A549 (cell line): ENCODE measurements at regions not wholly inside any gene's neighbourhood (a gene's known extent, or its start where the extent isn't known, plus 50 kb on each side); places are given as distances from the start of the nearest gene placed in this dataset.

Experiments
- ATAC-seq, 2 experiments: fragments of 200-7000 bp in 1 of 2; fragments of >200 bp in 1 of 2; cut with Nextera tagmentation in 1 of 2; cut with Tn5 transposase in 1 of 2; 3 replicates each; pipeline versions ENCODE4 v1.8.0 to v1.9.1; 2018 to 2020; ENCODE audit warnings: mild to moderate bottlenecking in 1 of 2, moderate library complexity in 1 of 2
- CTCF ChIA-PET: fragments of 300-600 bp; sonication (Branson Sonifier 250); formaldehyde crosslinking; extraction: SDS; loops from one replicate; lab custom pipeline; 2021; ENCODE audit warnings: antibody characterized with exemption, inconsistent platforms; lab: Yijun Ruan, JAX
- POLR2A ChIA-PET: fragments of 350-600 bp; formaldehyde crosslinking; extraction: SDS; loops from one replicate; lab custom pipeline; 2021; ENCODE audit warnings: antibody characterized with exemption, inconsistent platforms; lab: Yijun Ruan, JAX
- DNase-seq, 2 experiments: peaks; one replicate each; pipeline versions ENCODE4 v3.0.0 to v3.0.0-alpha.2; 2011 to 2016; ENCODE audit warnings: low read depth in 1 of 2, low spot score in 1 of 2
- FAIRE-seq: peaks from 2 replicates; lab custom pipeline; 2011; peaks lifted over from hg19 to GRCh38; lab: Jason Lieb, UNC
- H3K27ac ChIP-seq, 2 experiments: fragments of >200 bp; sonication (Bioruptor Twin); formaldehyde crosslinking; 3 replicates each; pipeline ENCODE4 v1.5.1; 2016 to 2017
- H3K4me1 ChIP-seq: fragments of >200 bp; sonication (Bioruptor Twin); formaldehyde crosslinking; 3 replicates; pipeline ENCODE4 v1.6.1; 2016
- H3K4me2 ChIP-seq: fragments of >200 bp; sonication (Bioruptor Twin); formaldehyde crosslinking; 3 replicates; pipeline ENCODE4 v1.6.1; 2016
- H3K4me3 ChIP-seq: fragments of >200 bp; sonication (Bioruptor Twin); formaldehyde crosslinking; 3 replicates; pipeline ENCODE4 v1.5.1; 2016
- H3K9me3 ChIP-seq: fragments of >200 bp; sonication (Bioruptor Twin); formaldehyde crosslinking; 3 replicates; pipeline ENCODE4 v1.6.1; 2016
- CBX8 ChIP-seq: fragments of 200-600 bp; sonication (generic); IDR thresholded peaks from 2 replicates; pipeline ENCODE4 v1.6.1; 2016
- CHD2 ChIP-seq: fragments of 150-350 bp; IDR thresholded peaks from 2 replicates; pipeline ENCODE4 v1.6.1; 2014; ENCODE audit warnings: low read length; ENCODE audit not compliant: partially characterized antibody
- EHMT2 ChIP-seq: fragments of 200-600 bp; sonication (generic); IDR thresholded peaks from 2 replicates; pipeline ENCODE4 v1.6.1; 2016; ENCODE audit warnings: antibody characterized with exemption, low read depth, mild to moderate bottlenecking, moderate library complexity
- EP300 ChIP-seq, 2 experiments: fragments of >200 bp; sonication (Bioruptor Twin); formaldehyde crosslinking; IDR thresholded peaks; 2 replicates in 1 of 2; 3 replicates in 1 of 2; pipeline ENCODE4 v1.6.1; 2016 to 2017
- FOSB ChIP-seq: fragments of 250-450 bp; sonication (Bioruptor Pico); IDR thresholded peaks from 2 replicates; pipeline ENCODE4 v1.5.0; 2020; ENCODE audit warnings: mild to moderate bottlenecking, moderate library complexity
- HDAC2 ChIP-seq: fragments of 200-600 bp; sonication (generic); IDR thresholded peaks from 2 replicates; pipeline ENCODE4 v1.6.1; 2016
- HEYL ChIP-seq: fragments of 250-450 bp; sonication (Bioruptor Pico); IDR thresholded peaks from 2 replicates; pipeline ENCODE4 v1.8.0; 2021; ENCODE audit warnings: mild to moderate bottlenecking, moderate library complexity
- HOXB13 ChIP-seq: fragments of 250-450 bp; sonication (Bioruptor Pico); IDR thresholded peaks from 2 replicates; pipeline ENCODE4 v1.5.0; 2020; ENCODE audit warnings: low read depth, mild to moderate bottlenecking, moderate library complexity
- JUNB ChIP-seq: fragments of >200 bp; sonication (Bioruptor Twin); formaldehyde crosslinking; IDR thresholded peaks from 2 replicates; pipeline ENCODE4 v1.6.1; 2016
- KDM5A ChIP-seq: fragments of 200-600 bp; sonication (generic); IDR thresholded peaks from 2 replicates; pipeline ENCODE4 v1.6.1; 2016; ENCODE audit warnings: antibody characterized with exemption, mild to moderate bottlenecking
- NFE2L2 ChIP-seq: fragments of 150-350 bp; conservative IDR thresholded peaks from 2 replicates; pipeline ENCODE4 v1.6.1; 2014; ENCODE audit warnings: low read length
- NPAS2 ChIP-seq: fragments of 250-450 bp; sonication (Bioruptor Pico); IDR thresholded peaks from 2 replicates; pipeline ENCODE4 v1.8.0; 2022; ENCODE audit warnings: mild to moderate bottlenecking, moderate library complexity, borderline replicate concordance
- POLR2AphosphoS2 ChIP-seq: conservative IDR thresholded peaks from 2 replicates; pipeline ENCODE4 v1.6.1; 2012; ENCODE audit warnings: low read length, improper control_type of control experiment, inconsistent platforms
- RAD21 ChIP-seq, 2 experiments: fragments of >200 bp in 1 of 2; sonication (Bioruptor Twin) in 1 of 2; formaldehyde crosslinking in 1 of 2; IDR thresholded peaks in 1 of 2; conservative IDR thresholded peaks in 1 of 2; 2 replicates in 1 of 2; 3 replicates in 1 of 2; pipeline ENCODE4 v1.6.1; 2012 to 2018; ENCODE audit warnings: inconsistent platforms in 1 of 2
- RARB ChIP-seq: fragments of 250-450 bp; sonication (Bioruptor Pico); IDR thresholded peaks from 2 replicates; pipeline ENCODE4 v1.8.0; 2021; ENCODE audit warnings: mild to moderate bottlenecking, moderate library complexity
- RFX5 ChIP-seq: fragments of 450-650 bp; IDR thresholded peaks from 2 replicates; pipeline ENCODE4 v1.7.1; 2014; ENCODE audit warnings: antibody characterized with exemption, mild to moderate bottlenecking, moderate library complexity
- RNF2 ChIP-seq: fragments of 200-600 bp; sonication (generic); IDR thresholded peaks from 2 replicates; pipeline ENCODE4 v1.6.1; 2016; ENCODE audit warnings: low read depth, mild to moderate bottlenecking, antibody characterized with exemption, moderate library complexity, borderline replicate concordance
- SREBF2 ChIP-seq: fragments of 450-650 bp; IDR thresholded peaks from 2 replicates; pipeline ENCODE4 v1.6.1; 2014; ENCODE audit warnings: mild to moderate bottlenecking, moderate library complexity
- TP53 ChIP-seq: fragments of 250-450 bp; sonication (Bioruptor Pico); IDR thresholded peaks from 2 replicates; pipeline ENCODE4 v1.5.0; 2021; ENCODE audit warnings: mild to moderate bottlenecking, moderate library complexity
- ZC3H11A ChIP-seq: fragments of 450-650 bp; IDR thresholded peaks from 2 replicates; pipeline ENCODE4 v1.6.1; 2014; ENCODE audit warnings: antibody characterized with exemption, mild to moderate bottlenecking
- ZSCAN20 ChIP-seq: fragments of 250-450 bp; sonication (Bioruptor Pico); IDR thresholded peaks from 2 replicates; pipeline ENCODE4 v1.8.0; 2022; ENCODE audit warnings: mild to moderate bottlenecking, moderate library complexity
- WGBS: methylation state at CpG from one replicate; pipeline ENCODE4 v1.1.6; 2017; ENCODE audit errors: missing lambda C conversion rate; 5-methylcytosine and 5-hydroxymethylcytosine counted together
- TF ChIP-seq, protein P1 (sequence below): fragments of 450-650 bp; IDR thresholded peaks from 2 replicates; pipeline ENCODE4 v1.6.1; 2014; ENCODE audit warnings: antibody characterized with exemption
- TF ChIP-seq, protein P2 (sequence below): IDR thresholded peaks from 2 replicates; pipeline ENCODE4 v1.6.1; 2012; ENCODE audit warnings: low read depth, borderline replicate concordance
- TF ChIP-seq, protein P3 (sequence below): fragments of 250-450 bp; sonication (Bioruptor Pico); IDR thresholded peaks from 2 replicates; pipeline ENCODE4 v1.5.0; 2020; ENCODE audit warnings: low read depth, mild to moderate bottlenecking, moderate library complexity

DNA sequence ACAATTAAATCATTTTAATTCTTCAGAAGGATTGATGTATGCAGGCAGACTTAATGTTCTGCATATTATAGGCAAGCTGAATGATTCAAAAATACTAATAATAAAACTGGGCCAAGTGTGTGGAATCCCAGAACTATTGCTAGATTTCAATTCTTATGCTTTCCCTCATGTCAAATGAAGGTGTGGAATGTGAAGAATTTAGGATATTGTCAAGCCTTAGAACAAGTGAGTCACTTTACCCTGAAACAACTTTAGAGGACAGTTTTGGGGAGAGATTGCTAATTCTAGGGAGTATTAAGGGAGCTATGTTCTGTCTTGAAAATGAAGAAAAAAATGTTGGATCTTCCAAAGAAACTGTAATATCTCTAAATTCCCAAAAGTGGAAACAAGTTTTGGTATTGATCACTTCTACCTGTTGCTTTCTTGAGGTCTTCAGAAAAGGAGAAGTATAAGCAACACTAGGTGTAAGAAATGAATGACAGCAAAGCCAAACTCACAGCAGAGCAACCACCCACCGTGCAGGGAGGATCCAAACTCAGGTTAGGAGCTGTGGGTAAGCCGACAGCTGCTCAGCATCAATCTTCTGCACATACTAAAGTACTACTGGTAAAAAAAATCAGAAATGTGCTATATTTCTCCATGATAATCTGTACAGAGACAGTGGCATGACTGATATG, 818.1 kb downstream of the SLC4A3 start:
- ChIA-PET CTCF (no interaction called here), POLR2A (no interaction called here)
- no peak for ATAC-seq
- 42% methylated on average over 2 of the region's 2 CpGs for WGBS
- Histone ChIP-seq H3K4me3 (no peak overlapping the region), H3K9me3 (no peaks in the 10 kb centered on the region), H3K4me1 (no peaks in the 10 kb centered on the region)
- no peak for TF ChIP-seq RAD21 (conservative IDR thresholded peaks at IDR 0.05 in 1 of 2, IDR thresholded peaks at IDR 0.05 in 1 of 2)
- no peak for TF ChIP-seq HOXB13 (CRISPR knock-in tag)
- no peak for TF ChIP-seq TP53 (CRISPR knock-in tag)
- TF ChIP-seq CHD2 = no peak
- TF ChIP-seq HEYL (CRISPR knock-in tag) = no peak
- TF ChIP-seq, protein P1, sequence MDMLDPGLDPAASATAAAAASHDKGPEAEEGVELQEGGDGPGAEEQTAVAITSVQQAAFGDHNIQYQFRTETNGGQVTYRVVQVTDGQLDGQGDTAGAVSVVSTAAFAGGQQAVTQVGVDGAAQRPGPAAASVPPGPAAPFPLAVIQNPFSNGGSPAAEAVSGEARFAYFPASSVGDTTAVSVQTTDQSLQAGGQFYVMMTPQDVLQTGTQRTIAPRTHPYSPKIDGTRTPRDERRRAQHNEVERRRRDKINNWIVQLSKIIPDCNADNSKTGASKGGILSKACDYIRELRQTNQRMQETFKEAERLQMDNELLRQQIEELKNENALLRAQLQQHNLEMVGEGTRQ = no peak
- no peak for TF ChIP-seq KDM5A
- no peak for TF ChIP-seq JUNB
- no peak for TF ChIP-seq NPAS2 (CRISPR knock-in tag)
- no peak for TF ChIP-seq EHMT2
- TF ChIP-seq, protein P2, sequence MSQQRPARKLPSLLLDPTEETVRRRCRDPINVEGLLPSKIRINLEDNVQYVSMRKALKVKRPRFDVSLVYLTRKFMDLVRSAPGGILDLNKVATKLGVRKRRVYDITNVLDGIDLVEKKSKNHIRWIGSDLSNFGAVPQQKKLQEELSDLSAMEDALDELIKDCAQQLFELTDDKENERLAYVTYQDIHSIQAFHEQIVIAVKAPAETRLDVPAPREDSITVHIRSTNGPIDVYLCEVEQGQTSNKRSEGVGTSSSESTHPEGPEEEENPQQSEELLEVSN = no peak
- TF ChIP-seq POLR2AphosphoS2 = no peak
- no peak for TF ChIP-seq FOSB
- TF ChIP-seq CBX8 = no peak
- TF ChIP-seq, protein P3, sequence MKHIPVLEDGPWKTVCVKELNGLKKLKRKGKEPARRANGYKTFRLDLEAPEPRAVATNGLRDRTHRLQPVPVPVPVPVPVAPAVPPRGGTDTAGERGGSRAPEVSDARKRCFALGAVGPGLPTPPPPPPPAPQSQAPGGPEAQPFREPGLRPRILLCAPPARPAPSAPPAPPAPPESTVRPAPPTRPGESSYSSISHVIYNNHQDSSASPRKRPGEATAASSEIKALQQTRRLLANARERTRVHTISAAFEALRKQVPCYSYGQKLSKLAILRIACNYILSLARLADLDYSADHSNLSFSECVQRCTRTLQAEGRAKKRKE (CRISPR knock-in tag) = no peak
- TF ChIP-seq RFX5 = no peak
- no peak for TF ChIP-seq ZC3H11A
- TF ChIP-seq NFE2L2 = no peak
- TF ChIP-seq RARB (CRISPR knock-in tag) = no peak
- TF ChIP-seq, all 56 proteins: peak for 0
- Histone ChIP-seq H3K27ac (no peak overlapping the region), H3K4me2 (no peak overlapping the region; the same call in 2 of the 3 replicates)
- DNase-seq (no peak), FAIRE-seq (no peak)

DNA sequence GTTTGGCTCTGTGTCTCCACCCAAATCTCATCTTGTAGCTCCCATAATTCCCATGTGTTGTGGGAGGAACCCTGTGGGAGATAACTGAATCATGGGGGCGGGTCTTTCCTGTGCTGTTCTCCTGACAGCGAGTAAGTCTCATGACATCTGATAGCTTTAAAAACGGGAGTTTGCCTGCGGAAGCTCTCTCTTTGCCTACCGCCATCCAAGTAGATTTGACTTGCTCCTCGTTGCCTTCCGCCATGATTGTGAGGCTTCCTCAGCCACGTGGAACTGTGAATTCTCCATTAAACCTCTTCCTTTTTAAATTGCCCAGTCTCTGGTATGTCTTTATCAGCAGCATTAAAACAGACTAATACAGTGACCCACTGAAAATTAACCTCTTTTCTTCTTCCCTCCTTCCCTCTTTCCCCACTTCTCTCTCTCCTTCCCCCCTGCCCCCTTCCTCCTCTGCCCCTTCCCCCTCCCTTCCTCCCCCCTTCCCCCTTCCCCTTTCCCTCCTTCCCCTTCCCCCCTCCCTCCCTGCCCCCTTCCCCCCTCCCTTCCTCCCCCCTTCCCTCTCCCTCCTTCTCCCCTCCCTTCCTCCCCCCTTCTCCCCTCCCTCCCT, 818.8 kb downstream of the SLC4A3 start:
- H3K4me3 ChIP-seq = no peak overlapping the region
- H3K9me3 ChIP-seq = no peaks in the 10 kb centered on the region
- DNase-seq = no peak
- ATAC-seq = no peak
- no peak overlapping the region for H3K27ac ChIP-seq
- H3K4me2 ChIP-seq = no peak overlapping the region; the same call in 2 of the 3 replicates
- TF ChIP-seq HDAC2 = no peak
- TF ChIP-seq SREBF2 = no peak
- TF ChIP-seq EP300 (IDR thresholded peaks at IDR 0.05) = no peak
- no peak for TF ChIP-seq NPAS2 (CRISPR knock-in tag)
- TF ChIP-seq, protein P3 (CRISPR knock-in tag) = no peak
- TF ChIP-seq JUNB = no peak
- TF ChIP-seq, protein P2 = no peak
- no peak for TF ChIP-seq HOXB13 (CRISPR knock-in tag)
- TF ChIP-seq ZSCAN20 (CRISPR knock-in tag) = no peak
- no peak for TF ChIP-seq CBX8
- TF ChIP-seq RNF2 = no peak
- TF ChIP-seq, all 56 proteins: peak for 0
- ChIA-PET POLR2A (no interaction called here), CTCF (no interaction called here)
- 54% methylated on average over 8 of the region's 8 CpGs for WGBS
- H3K4me1 ChIP-seq = no peaks in the 10 kb centered on the region
- no peak for FAIRE-seq
